ENCODE measurements at regions not wholly inside any gene's neighbourhood (a gene's known extent, or its start where the extent isn't known, plus 50 kb on each side); places are given as distances from the start of the nearest gene placed in this dataset.

GRCh38 chr4:159722918-159723317 lies 620.0 kb downstream of the RAPGEF2 start:
- no peak overlapping the region for H3K4me3 ChIP-seq (replicated peaks in 1 of 2; ENCODE audit: low read depth in 1 of 2, low read length in 2 of 2)
- ATAC-seq = no peak
- no peaks in the 10 kb centered on the region for H4K20me1 ChIP-seq (ENCODE audit: insufficient read depth)
- H3K27me3 ChIP-seq (ENCODE audit: insufficient read depth, low read length) = no peaks in the 10 kb centered on the region
- no TSS peak for BruUV-seq (replicated peaks)
- H3K4me2 ChIP-seq (ENCODE audit: low read length) = no peak overlapping the region
- H3K79me2 ChIP-seq (ENCODE audit: insufficient read depth, low read length) = no peaks in the 10 kb centered on the region
- TF ChIP-seq EZH2phosphoT487 (IDR thresholded peaks at IDR 0.05; ENCODE audit: borderline replicate concordance) = no peak
- no peak for TF ChIP-seq EGR1 (IDR thresholded peaks at IDR 0.05; ENCODE audit: low read depth)
- TF ChIP-seq, protein P1, sequence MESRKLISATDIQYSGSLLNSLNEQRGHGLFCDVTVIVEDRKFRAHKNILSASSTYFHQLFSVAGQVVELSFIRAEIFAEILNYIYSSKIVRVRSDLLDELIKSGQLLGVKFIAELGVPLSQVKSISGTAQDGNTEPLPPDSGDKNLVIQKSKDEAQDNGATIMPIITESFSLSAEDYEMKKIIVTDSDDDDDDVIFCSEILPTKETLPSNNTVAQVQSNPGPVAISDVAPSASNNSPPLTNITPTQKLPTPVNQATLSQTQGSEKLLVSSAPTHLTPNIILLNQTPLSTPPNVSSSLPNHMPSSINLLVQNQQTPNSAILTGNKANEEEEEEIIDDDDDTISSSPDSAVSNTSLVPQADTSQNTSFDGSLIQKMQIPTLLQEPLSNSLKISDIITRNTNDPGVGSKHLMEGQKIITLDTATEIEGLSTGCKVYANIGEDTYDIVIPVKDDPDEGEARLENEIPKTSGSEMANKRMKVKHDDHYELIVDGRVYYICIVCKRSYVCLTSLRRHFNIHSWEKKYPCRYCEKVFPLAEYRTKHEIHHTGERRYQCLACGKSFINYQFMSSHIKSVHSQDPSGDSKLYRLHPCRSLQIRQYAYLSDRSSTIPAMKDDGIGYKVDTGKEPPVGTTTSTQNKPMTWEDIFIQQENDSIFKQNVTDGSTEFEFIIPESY (IDR thresholded peaks at IDR 0.05; ENCODE audit: extremely low read depth, insufficient replicate concordance, low read length) = no peak
- TF ChIP-seq SRF (IDR thresholded peaks at IDR 0.05; ENCODE audit: low read depth) = no peak
- no peak for TF ChIP-seq CBX3 (IDR thresholded peaks at IDR 0.05; ENCODE audit: low read depth)
- no peak for TF ChIP-seq SP1 (IDR thresholded peaks at IDR 0.05; ENCODE audit: low read depth)
- no peak for TF ChIP-seq ELF1 (IDR thresholded peaks at IDR 0.05; ENCODE audit: borderline replicate concordance, low read depth)
- no peak for TF ChIP-seq EZH2 (IDR thresholded peaks at IDR 0.05)
- no peak for TF ChIP-seq TCF7L2 (IDR thresholded peaks at IDR 0.05; ENCODE audit: borderline replicate concordance, extremely low read depth, insufficient read depth, insufficient read length)
- TF ChIP-seq ZNF274 (IDR thresholded peaks at IDR 0.05; ENCODE audit: low read depth, low read length) = no peak
- no peak for TF ChIP-seq POLR2AphosphoS5 (IDR thresholded peaks at IDR 0.05; ENCODE audit: low read depth, low read length)
- no peaks in the 10 kb centered on the region for H3K9me2 ChIP-seq (ENCODE audit: insufficient read depth)
- DNase-seq (ENCODE audit: low read depth, low spot score) = no peak
- intact Hi-C loops (cut with micrococcal nuclease) = no loop called here
- CTCF ChIA-PET = no interaction called here
- H3K9ac ChIP-seq (ENCODE audit: low read length) = no peak overlapping the region
- no peaks in the 10 kb centered on the region for H3K9me3 ChIP-seq (ENCODE audit: control insufficient read depth in 1 of 2, insufficient read depth in 1 of 2, low read depth in 1 of 2, low read length in 2 of 2)
- no peaks in the 10 kb centered on the region for H3K4me1 ChIP-seq (ENCODE audit: control insufficient read depth in 1 of 2, insufficient read depth in 2 of 2, low read length in 2 of 2)
- POLR2A ChIA-PET = no interaction called here
- RAD21 ChIA-PET (ENCODE audit: low non-redundant PET in 1 of 2, low total read pairs in 2 of 2, uncharacterized antibody in 2 of 2, unreplicated experiment in 2 of 2) = no interaction called here
- H3K27ac ChIP-seq (ENCODE audit: low read depth, low read length) = no peak overlapping the region
- no peak overlapping the region for H2AFZ ChIP-seq (ENCODE audit: low read depth, low read length, poor library complexity, severe bottlenecking)
- no peaks in the 10 kb centered on the region for H3K36me3 ChIP-seq (ENCODE audit: control insufficient read depth in 1 of 2, insufficient read depth in 2 of 2, low read length in 2 of 2)

Measured in HCT116 (cell line).